Activated CD8-positive, alpha-beta memory T cell treated with anti-CD3 and anti-CD28 coated beads, Interleukin-2, amount 50 U/mL, for 4 hours (primary cell): ENCODE measurements at regions not wholly inside any gene's neighbourhood (a gene's known extent, or its start where the extent isn't known, plus 50 kb on each side); places are given as distances from the start of the nearest gene placed in this dataset.
"Not testable (repeated sequence)": the region's sequence is repeated elsewhere in the genome, so short reads cannot be mapped to it uniquely, and the experiment has no call there.

Source experiments
- DNase-seq: peaks from one replicate; pipeline ENCODE4 v3.0.0-alpha.2; 2020

GRCh38 chr14:103271189-103271588, 62.8 kb upstream of the EIF5 start:
- no peak for DNase-seq

GRCh38 chr14:103273145-103273744, 60.8 kb upstream of the EIF5 start:
- DNase-seq: no peak

GRCh38 chr14:103273745-103274615, 60.1 kb upstream of the EIF5 start:
- DNase-seq: no peak

- no peak for DNase-seq
Measured at GRCh38 chr14:103275000-103275399, 59.0 kb upstream of the EIF5 start.

- no peak for DNase-seq
Measured at GRCh38 chr14:103277931-103278330, 56.1 kb upstream of the EIF5 start.

- no peak for DNase-seq
Measured at GRCh38 chr14:103279142-103280025, 54.7 kb upstream of the EIF5 start.

GRCh38 chr14:103280278-103280928, 53.6 kb upstream of the EIF5 start:
- no peak for DNase-seq

GRCh38 chr14:103281496-103282231, 52.4 kb upstream of the EIF5 start:
- no peak for DNase-seq

GRCh38 chr14:103282309-103282708, 51.7 kb upstream of the EIF5 start:
- DNase-seq: not testable (repeated sequence)

GRCh38 chr14:103282932-103283331, 51.1 kb upstream of the EIF5 start:
- DNase-seq: no peak

- no peak for DNase-seq
Measured at GRCh38 chr14:103283916-103284315, 50.1 kb upstream of the EIF5 start.
